A673 (cell line): ENCODE measurements at regions not wholly inside any gene's neighbourhood (a gene's known extent, or its start where the extent isn't known, plus 50 kb on each side); places are given as distances from the start of the nearest gene placed in this dataset.

Experiments used
- CTCF ChIP-seq: fragments of 300-800, 200-600 bp; sonication (generic); conservative IDR thresholded peaks from 2 replicates; pipeline ENCODE4 v1.5.1; 2017; ENCODE audit warnings: low read depth, mild to moderate bottlenecking, antibody characterized with exemption, low read length, moderate library complexity, mixed read lengths
- EZH2 ChIP-seq: fragments of 200-600 bp; sonication (generic); IDR thresholded peaks from 2 replicates; pipeline ENCODE4 v1.6.1; 2017; ENCODE audit warnings: borderline replicate concordance, low read depth, mild to moderate bottlenecking, mixed read lengths, antibody characterized with exemption, low read length; ENCODE audit not compliant: poor library complexity, severe bottlenecking

GRCh38 chr5:142225141-142225540 lies 99.7 kb downstream of the SPRY4 start:
- no peak for TF ChIP-seq CTCF
- no peak for TF ChIP-seq EZH2
